Natural killer cell treated with Interleukin-12 subunit alpha and Interleukin-12 subunit beta and Interleukin-15 and Interleukin-18, amount 100 ng/mL, for 72 hours (primary cell): ENCODE measurements at regions not wholly inside any gene's neighbourhood (a gene's known extent, or its start where the extent isn't known, plus 50 kb on each side); places are given as distances from the start of the nearest gene placed in this dataset.
"Not testable (repeated sequence)": the region's sequence is repeated elsewhere in the genome, so short reads cannot be mapped to it uniquely, and the experiment has no call there.

ENCODE experiments used
- ATAC-seq, 2 donors: fragments of 150-1000 bp; cut with Tn5 transposase in 1 of 2; sonication (Bioruptor Pico), chemical (Tn5 transposase) in 1 of 2; 2 replicates each; pipeline ENCODE4 v1.10.0; 2021
- DNase-seq: peaks from one replicate; pipeline ENCODE4 v3.0.0; 2022; ENCODE audit warnings: low spot score
- H3K27ac Mint-ChIP-seq, 2 donors: 1 replicate in 1 of 2; 2 replicates in 1 of 2; pipeline ENCODE4 v1.8.0; 2022; ENCODE audit warnings: mixed read lengths in 2 of 2, mild to moderate bottlenecking in 1 of 2, moderate library complexity in 1 of 2
- H3K27me3 Mint-ChIP-seq, 2 donors: 1 replicate in 1 of 2; 2 replicates in 1 of 2; pipeline ENCODE4 v1.8.0; 2022; ENCODE audit warnings: mixed read lengths in 2 of 2
- H3K36me3 Mint-ChIP-seq: one replicate; pipeline ENCODE4 v1.8.0; 2022; ENCODE audit warnings: mixed read lengths
- H3K4me1 Mint-ChIP-seq, 2 donors: 1 replicate in 1 of 2; 2 replicates in 1 of 2; pipeline ENCODE4 v1.8.0; 2022; ENCODE audit warnings: low read depth in 2 of 2, mixed read lengths in 2 of 2, mild to moderate bottlenecking in 1 of 2
- H3K4me3 Mint-ChIP-seq: one replicate; pipeline ENCODE4 v1.8.0; 2022; ENCODE audit warnings: mixed read lengths
- H3K9me3 Mint-ChIP-seq: 2 replicates; pipeline ENCODE4 v1.8.0; 2022; ENCODE audit warnings: mixed read lengths

GRCh38 chr2:175843625-175844024, 158.4 kb downstream of the LNPK start:
- H3K36me3 Mint-ChIP-seq = no peaks in the 10 kb centered on the region
- DNase-seq (no peak), ATAC-seq (no peak)
- H3K27me3 Mint-ChIP-seq = peaks cover 21 to 40% of the 10 kb centered on the region in 2 donors
- no peak overlapping the region for H3K4me3 Mint-ChIP-seq
- no peak overlapping the region for H3K27ac Mint-ChIP-seq
- H3K9me3 Mint-ChIP-seq = no peaks in the 10 kb centered on the region
- H3K4me1 Mint-ChIP-seq = no peaks in the 10 kb centered on the region

- H3K27ac Mint-ChIP-seq = no peak overlapping the region
- no peak for DNase-seq
- H3K27me3 Mint-ChIP-seq = peaks cover 18 to 44% of the 10 kb centered on the region in 2 donors
- no peak for ATAC-seq
- no peaks in the 10 kb centered on the region for H3K9me3 Mint-ChIP-seq
- H3K4me3 Mint-ChIP-seq = no peak overlapping the region
- H3K36me3 Mint-ChIP-seq = no peaks in the 10 kb centered on the region
- H3K4me1 Mint-ChIP-seq = no peaks in the 10 kb centered on the region
These were observed 159.1 kb downstream of the LNPK start for GRCh38 chr2:175842996-175843395.

GRCh38 chr2:175840765-175841164, 161.3 kb downstream of the LNPK start:
- peaks cover 7 to 49% of the 10 kb centered on the region in 2 donors for H3K27me3 Mint-ChIP-seq
- H3K27ac Mint-ChIP-seq, H3K9me3 Mint-ChIP-seq, H3K36me3 Mint-ChIP-seq, H3K4me1 Mint-ChIP-seq, DNase-seq, H3K4me3 Mint-ChIP-seq, ATAC-seq: not testable (repeated sequence)

GRCh38 chr2:175840256-175840655, 161.8 kb downstream of the LNPK start:
- no peak for DNase-seq
- no peak overlapping the region for H3K27ac Mint-ChIP-seq
- no peak for ATAC-seq
- H3K36me3 Mint-ChIP-seq = no peaks in the 10 kb centered on the region
- H3K27me3 Mint-ChIP-seq = peaks cover 7 to 54% of the 10 kb centered on the region in 2 donors
- no peaks in the 10 kb centered on the region for H3K4me1 Mint-ChIP-seq
- H3K4me3 Mint-ChIP-seq = no peak overlapping the region
- H3K9me3 Mint-ChIP-seq = no peaks in the 10 kb centered on the region

- H3K27ac Mint-ChIP-seq = no peak overlapping the region
- no peaks in the 10 kb centered on the region for H3K4me1 Mint-ChIP-seq
- no peaks in the 10 kb centered on the region for H3K36me3 Mint-ChIP-seq
- DNase-seq (no peak), ATAC-seq (no peak)
- peaks cover 7 to 50% of the 10 kb centered on the region in 2 donors for H3K27me3 Mint-ChIP-seq
- H3K9me3 Mint-ChIP-seq = no peaks in the 10 kb centered on the region
- H3K4me3 Mint-ChIP-seq = no peak overlapping the region
These were observed 163.1 kb downstream of the LNPK start for GRCh38 chr2:175838979-175839378.

GRCh38 chr2:175837046-175837445, 165.0 kb downstream of the LNPK start:
- H3K27me3 Mint-ChIP-seq = peaks cover 7 to 66% of the 10 kb centered on the region in 2 donors
- DNase-seq = no peak
- ATAC-seq = peak in 1 of 2 donors; percentile 32
- no peaks in the 10 kb centered on the region for H3K36me3 Mint-ChIP-seq
- H3K4me1 Mint-ChIP-seq = no peaks in the 10 kb centered on the region
- no peak overlapping the region for H3K27ac Mint-ChIP-seq
- H3K4me3 Mint-ChIP-seq = no peak overlapping the region
- H3K9me3 Mint-ChIP-seq = no peaks in the 10 kb centered on the region

GRCh38 chr2:175836361-175836760, 165.7 kb downstream of the LNPK start:
- no peaks in the 10 kb centered on the region for H3K9me3 Mint-ChIP-seq
- no peak overlapping the region for H3K4me3 Mint-ChIP-seq
- no peak for ATAC-seq
- no peak overlapping the region for H3K27ac Mint-ChIP-seq
- no peak for DNase-seq
- H3K36me3 Mint-ChIP-seq = no peaks in the 10 kb centered on the region
- no peaks in the 10 kb centered on the region for H3K4me1 Mint-ChIP-seq
- H3K27me3 Mint-ChIP-seq = peaks cover 9 to 68% of the 10 kb centered on the region in 2 donors

GRCh38 chr2:175834477-175834876, 167.6 kb downstream of the LNPK start:
- no peaks in the 10 kb centered on the region for H3K9me3 Mint-ChIP-seq
- no peaks in the 10 kb centered on the region for H3K4me1 Mint-ChIP-seq
- H3K27me3 Mint-ChIP-seq = peaks cover 9 to 71% of the 10 kb centered on the region in 2 donors
- ATAC-seq = no peak
- no peaks in the 10 kb centered on the region for H3K36me3 Mint-ChIP-seq
- no peak overlapping the region for H3K27ac Mint-ChIP-seq
- no peak overlapping the region for H3K4me3 Mint-ChIP-seq
- DNase-seq = no peak

- DNase-seq = no peak
- H3K4me3 Mint-ChIP-seq = no peak overlapping the region
- H3K4me1 Mint-ChIP-seq = no peaks in the 10 kb centered on the region
- H3K36me3 Mint-ChIP-seq = no peaks in the 10 kb centered on the region
- no peak overlapping the region for H3K27ac Mint-ChIP-seq
- ATAC-seq = no peak
- no peaks in the 10 kb centered on the region for H3K9me3 Mint-ChIP-seq
- peaks cover 9 to 65% of the 10 kb centered on the region in 2 donors for H3K27me3 Mint-ChIP-seq
These were observed 169.2 kb downstream of the LNPK start for GRCh38 chr2:175832866-175833265.

GRCh38 chr2:175829741-175830140, 172.3 kb downstream of the LNPK start:
- peaks cover under 1% of the 10 kb centered on the region for H3K9me3 Mint-ChIP-seq
- no peaks in the 10 kb centered on the region for H3K36me3 Mint-ChIP-seq
- H3K27me3 Mint-ChIP-seq = peaks cover 9 to 42% of the 10 kb centered on the region in 2 donors
- no peak overlapping the region for H3K27ac Mint-ChIP-seq
- DNase-seq (no peak), ATAC-seq (no peak)
- H3K4me1 Mint-ChIP-seq = no peaks in the 10 kb centered on the region
- H3K4me3 Mint-ChIP-seq = no peak overlapping the region

- no peak overlapping the region for H3K27ac Mint-ChIP-seq
- DNase-seq (no peak), ATAC-seq (no peak)
- H3K4me3 Mint-ChIP-seq = no peak overlapping the region
- H3K36me3 Mint-ChIP-seq = no peaks in the 10 kb centered on the region
- peaks cover 3% of the 10 kb centered on the region for H3K9me3 Mint-ChIP-seq
- no peaks in the 10 kb centered on the region for H3K4me1 Mint-ChIP-seq
- H3K27me3 Mint-ChIP-seq = peaks cover 5 to 35% of the 10 kb centered on the region in 2 donors
These were observed 174.2 kb downstream of the LNPK start for GRCh38 chr2:175827856-175828255.

GRCh38 chr2:175824243-175824642, 177.8 kb downstream of the LNPK start:
- peaks cover 6% of the 10 kb centered on the region for H3K9me3 Mint-ChIP-seq

GRCh38 chr2:175823707-175824073, 178.4 kb downstream of the LNPK start:
- H3K27ac Mint-ChIP-seq = no peak overlapping the region
- H3K36me3 Mint-ChIP-seq = no peaks in the 10 kb centered on the region
- no peaks in the 10 kb centered on the region for H3K4me1 Mint-ChIP-seq
- no peak for ATAC-seq
- DNase-seq = no peak
- no peak overlapping the region for H3K4me3 Mint-ChIP-seq
- peaks cover 10 to 28% of the 10 kb centered on the region in 2 donors for H3K27me3 Mint-ChIP-seq
- H3K9me3 Mint-ChIP-seq = peaks cover 6% of the 10 kb centered on the region

More at GRCh38 chr2:175824243-175824642, 177.8 kb downstream of the LNPK start:
- Mint-ChIP-seq H3K4me3 (no peak overlapping the region), H3K4me1 (no peaks in the 10 kb centered on the region), H3K27me3 (peaks cover 10 to 28% of the 10 kb centered on the region in 2 donors), H3K36me3 (no peaks in the 10 kb centered on the region), H3K27ac (no peak overlapping the region)
- DNase-seq (no peak), ATAC-seq (no peak)

GRCh38 chr2:175823002-175823706, 178.9 kb downstream of the LNPK start:
- no peak for DNase-seq
- peaks cover 10 to 28% of the 10 kb centered on the region in 2 donors for H3K27me3 Mint-ChIP-seq
- no peak overlapping the region for H3K27ac Mint-ChIP-seq
- H3K9me3 Mint-ChIP-seq = peaks cover 6% of the 10 kb centered on the region
- H3K4me1 Mint-ChIP-seq = no peaks in the 10 kb centered on the region
- H3K4me3 Mint-ChIP-seq = no peak overlapping the region
- no peaks in the 10 kb centered on the region for H3K36me3 Mint-ChIP-seq
- ATAC-seq = no peak

- DNase-seq (no peak), ATAC-seq (no peak)
- H3K4me3 Mint-ChIP-seq = no peak overlapping the region
- H3K27ac Mint-ChIP-seq = no peak overlapping the region
- H3K4me1 Mint-ChIP-seq = no peaks in the 10 kb centered on the region
- H3K36me3 Mint-ChIP-seq = no peaks in the 10 kb centered on the region
- H3K9me3 Mint-ChIP-seq = peaks cover 3% of the 10 kb centered on the region
- peaks cover 9 to 23% of the 10 kb centered on the region in 2 donors for H3K27me3 Mint-ChIP-seq
These were observed 184.8 kb downstream of the LNPK start for GRCh38 chr2:175817221-175817620.
